Smooth muscle cell (in vitro differentiated cells): ENCODE measurements at regions not wholly inside any gene's neighbourhood (a gene's known extent, or its start where the extent isn't known, plus 50 kb on each side); places are given as distances from the start of the nearest gene placed in this dataset.

Source experiments
- DNase-seq: peaks from one replicate; lab custom pipeline; 2025; ENCODE audit not compliant: unreplicated experiment; lab: John Stamatoyannopoulos, UW
- H2AFZ ChIP-seq: fragments of 200-600 bp; sonication (generic); 2 replicates; pipeline ENCODE4 v1.6.0; 2016; ENCODE audit warnings: antibody characterized with exemption, low read depth, mild to moderate bottlenecking
- H3F3A ChIP-seq: fragments of 200-600 bp; sonication (generic); 2 replicates; pipeline ENCODE4 v1.6.0; 2017; ENCODE audit warnings: antibody characterized with exemption, low read depth
- H3K27ac ChIP-seq: fragments of 200-600 bp; sonication (generic); 2 replicates; pipeline ENCODE4 v1.5.1; 2016; ENCODE audit warnings: low read depth, mild to moderate bottlenecking
- H3K27me3 ChIP-seq: fragments of 200-600 bp; sonication (generic); 2 replicates; pipeline ENCODE4 v1.6.1; 2016; ENCODE audit warnings: low read depth, mild to moderate bottlenecking
- H3K36me3 ChIP-seq: fragments of 200-600 bp; sonication (generic); 2 replicates; pipeline ENCODE4 v1.5.1; 2016; ENCODE audit warnings: low read depth
- H3K4me1 ChIP-seq: fragments of 200-600 bp; sonication (generic); 2 replicates; pipeline ENCODE4 v1.5.1; 2016; ENCODE audit warnings: low read depth
- H3K4me2 ChIP-seq: fragments of 200-600 bp; sonication (generic); 2 replicates; pipeline ENCODE4 v1.6.0; 2016; ENCODE audit warnings: mild to moderate bottlenecking
- H3K4me3 ChIP-seq: fragments of 200-600 bp; sonication (generic); 2 replicates; pipeline ENCODE4 v1.5.1; 2016; ENCODE audit warnings: mild to moderate bottlenecking
- H3K79me2 ChIP-seq: fragments of 200-600 bp; sonication (generic); 2 replicates; pipeline ENCODE4 v1.6.0; 2016; ENCODE audit warnings: low read depth, mild to moderate bottlenecking
- H3K9ac ChIP-seq: fragments of 200-600 bp; sonication (generic); 2 replicates; pipeline ENCODE4 v1.6.0; 2016; ENCODE audit warnings: low read depth
- H3K9me3 ChIP-seq: fragments of 200-600 bp; sonication (generic); replicated peaks from 2 replicates; pipeline ENCODE4 v1.5.1; 2016; ENCODE audit warnings: low read depth
- H4K20me1 ChIP-seq: fragments of 200-600 bp; sonication (generic); 2 replicates; pipeline ENCODE4 v1.6.0; 2016; ENCODE audit warnings: low read depth
- CTCF ChIP-seq: fragments of 200-600 bp; sonication (generic); IDR thresholded peaks from 2 replicates; pipeline ENCODE4 v1.5.1; 2017; ENCODE audit warnings: borderline replicate concordance, mild to moderate bottlenecking, antibody characterized with exemption; ENCODE audit not compliant: insufficient read depth, poor library complexity, severe bottlenecking
- whole genome bisulfite sequencing: methylation state at CpG from one replicate; pipeline ENCODE4 v1.1.7; 2016; ENCODE audit warnings: low lambda C conversion rate; 5-methylcytosine and 5-hydroxymethylcytosine counted together

- H3K79me2 ChIP-seq = no peaks in the 10 kb centered on the region
- H3K9ac ChIP-seq = no peak overlapping the region
- no peaks in the 10 kb centered on the region for H3K36me3 ChIP-seq
- H3K4me3 ChIP-seq = no peak overlapping the region
- no peaks in the 10 kb centered on the region for H4K20me1 ChIP-seq
- no peaks in the 10 kb centered on the region for H3K9me3 ChIP-seq
- no peaks in the 10 kb centered on the region for H3K27me3 ChIP-seq
- peaks cover 4% of the 10 kb centered on the region for H3K4me1 ChIP-seq
- TF ChIP-seq CTCF = no peak
- 93% methylated on average over 2 of the region's 2 CpGs for WGBS
- peaks cover 3% of the 10 kb centered on the region for H3F3A ChIP-seq
- no peak overlapping the region for H2AFZ ChIP-seq
- no peak overlapping the region for H3K27ac ChIP-seq
- no peak overlapping the region for H3K4me2 ChIP-seq
- no peak for DNase-seq
Measured at GRCh38 chr3:178172121-178172520, 364.1 kb upstream of the KCNMB2 start.

GRCh38 chr3:178174201-178174915 lies 361.9 kb upstream of the KCNMB2 start:
- no peak overlapping the region for H2AFZ ChIP-seq

GRCh38 chr3:178181088-178181487 lies 355.1 kb upstream of the KCNMB2 start:
- no peak overlapping the region for H2AFZ ChIP-seq
- 98% methylated on average over 1 of the region's 1 CpG for WGBS
- no peaks in the 10 kb centered on the region for H3K4me1 ChIP-seq
- H3K36me3 ChIP-seq = no peaks in the 10 kb centered on the region
- no peak for DNase-seq
- no peaks in the 10 kb centered on the region for H3K79me2 ChIP-seq
- H3K27me3 ChIP-seq = no peaks in the 10 kb centered on the region
- H3K4me2 ChIP-seq = no peak overlapping the region
- H3F3A ChIP-seq = no peaks in the 10 kb centered on the region
- H3K27ac ChIP-seq = no peak overlapping the region
- H3K4me3 ChIP-seq = no peak overlapping the region
- no peaks in the 10 kb centered on the region for H3K9me3 ChIP-seq
- H3K9ac ChIP-seq = no peak overlapping the region
- no peak for TF ChIP-seq CTCF
- H4K20me1 ChIP-seq = no peaks in the 10 kb centered on the region

More at GRCh38 chr3:178174201-178174915, 361.9 kb upstream of the KCNMB2 start:
- no peak overlapping the region for H3K4me2 ChIP-seq
- TF ChIP-seq CTCF = no peak
- peaks cover 4% of the 10 kb centered on the region for H3K4me1 ChIP-seq
- no peaks in the 10 kb centered on the region for H4K20me1 ChIP-seq
- H3K27me3 ChIP-seq = no peaks in the 10 kb centered on the region
- no peak overlapping the region for H3K27ac ChIP-seq
- H3K9ac ChIP-seq = no peak overlapping the region
- no peaks in the 10 kb centered on the region for H3K79me2 ChIP-seq
- no peaks in the 10 kb centered on the region for H3K36me3 ChIP-seq
- WGBS = 70% methylated on average over 2 of the region's 2 CpGs
- DNase-seq = no peak
- no peak overlapping the region for H3K4me3 ChIP-seq
- H3K9me3 ChIP-seq = no peaks in the 10 kb centered on the region
- peaks cover 3% of the 10 kb centered on the region for H3F3A ChIP-seq

GRCh38 chr3:178181784-178182183 lies 354.5 kb upstream of the KCNMB2 start:
- Histone ChIP-seq H2AFZ (no peak overlapping the region), H3K9me3 (no peaks in the 10 kb centered on the region), H3K9ac (no peak overlapping the region), H3K36me3 (no peaks in the 10 kb centered on the region), H3K27ac (no peak overlapping the region), H3K27me3 (no peaks in the 10 kb centered on the region), H3K79me2 (no peaks in the 10 kb centered on the region), H3F3A (no peaks in the 10 kb centered on the region), H4K20me1 (no peaks in the 10 kb centered on the region), H3K4me1 (no peaks in the 10 kb centered on the region), H3K4me2 (no peak overlapping the region), H3K4me3 (no peak overlapping the region)
- WGBS = 92% methylated on average over 4 of the region's 4 CpGs
- DNase-seq = no peak
- TF ChIP-seq CTCF = no peak
